Stimulated activated CD8-positive, alpha-beta memory T cell treated with anti-CD3 and anti-CD28 coated beads, Interleukin-15, amount 100 ng/mL, for 4 hours (primary cell): ENCODE measurements at regions not wholly inside any gene's neighbourhood (a gene's known extent, or its start where the extent isn't known, plus 50 kb on each side); places are given as distances from the start of the nearest gene placed in this dataset.

Experiments
- DNase-seq, 2 donors: peaks; one replicate each; pipeline ENCODE4 v3.0.0-alpha.2; 2020; ENCODE audit warnings: low read depth in 2 of 2

GRCh38 chr5:61823781-61824180 lies 482.2 kb upstream of the KIF2A start:
- DNase-seq = no peak

GRCh38 chr5:61824396-61824795 lies 481.6 kb upstream of the KIF2A start:
- DNase-seq = no peak

- no peak for DNase-seq
These were observed 478.5 kb upstream of the KIF2A start for GRCh38 chr5:61827445-61827975.

- no peak for DNase-seq
These were observed 477.1 kb upstream of the KIF2A start for GRCh38 chr5:61828856-61829255.

- DNase-seq = no peak
These were observed 474.3 kb upstream of the KIF2A start for GRCh38 chr5:61831736-61832135.

GRCh38 chr5:61837788-61838187 lies 468.2 kb upstream of the KIF2A start:
- no peak for DNase-seq

- no peak for DNase-seq
These were observed 465.6 kb upstream of the KIF2A start for GRCh38 chr5:61840361-61840760.

- DNase-seq = no peak
These were observed 463.2 kb upstream of the KIF2A start for GRCh38 chr5:61842840-61843239.

GRCh38 chr5:61850696-61851095 lies 455.3 kb upstream of the KIF2A start:
- no peak for DNase-seq

- DNase-seq = no peak
These were observed 451.5 kb upstream of the KIF2A start for GRCh38 chr5:61854531-61854930.

- no peak for DNase-seq
These were observed 445.0 kb upstream of the KIF2A start for GRCh38 chr5:61860978-61861377.

- DNase-seq = no peak
These were observed 439.1 kb upstream of the KIF2A start for GRCh38 chr5:61866930-61867329.

GRCh38 chr5:61869333-61869732 lies 436.7 kb upstream of the KIF2A start:
- DNase-seq = no peak

GRCh38 chr5:61878471-61878870 lies 427.5 kb upstream of the KIF2A start:
- no peak for DNase-seq

GRCh38 chr5:61881821-61882487 lies 424.1 kb upstream of the KIF2A start:
- DNase-seq = no peak

GRCh38 chr5:61882901-61883500 lies 423.0 kb upstream of the KIF2A start:
- DNase-seq = no peak

- DNase-seq = no peak
These were observed 421.7 kb upstream of the KIF2A start for GRCh38 chr5:61884252-61884855.

GRCh38 chr5:61886214-61886613 lies 419.8 kb upstream of the KIF2A start:
- DNase-seq = no peak

- no peak for DNase-seq
These were observed 418.7 kb upstream of the KIF2A start for GRCh38 chr5:61887271-61887670.

GRCh38 chr5:61894046-61894445 lies 412.0 kb upstream of the KIF2A start:
- DNase-seq = no peak

- DNase-seq = no peak
These were observed 409.2 kb upstream of the KIF2A start for GRCh38 chr5:61896811-61897210.

- DNase-seq = no peak
These were observed 408.8 kb upstream of the KIF2A start for GRCh38 chr5:61897251-61897650.

GRCh38 chr5:61901997-61902396 lies 404.0 kb upstream of the KIF2A start:
- no peak for DNase-seq
